H1 (cell line): ENCODE measurements at regions not wholly inside any gene's neighbourhood (a gene's known extent, or its start where the extent isn't known, plus 50 kb on each side); places are given as distances from the start of the nearest gene placed in this dataset.

Source experiments
- CTCF ChIA-PET: fragments of 300-600 bp; sonication (Branson Sonifier 250); formaldehyde crosslinking; loops from one replicate; lab custom pipeline; 2021; ENCODE audit not compliant: partially characterized antibody; lab: Charles Lee
- POLR2A ChIA-PET: fragments of 300-600 bp; sonication (Branson Sonifier 250); formaldehyde crosslinking; loops from one replicate; lab custom pipeline; 2021; ENCODE audit warnings: inconsistent platforms; ENCODE audit not compliant: partially characterized antibody; lab: Charles Lee
- DNase-seq, 2 experiments: peaks; one replicate each; pipeline versions ENCODE4 v3.0.0 to v3.0.0-alpha.2; 2010 to 2022; ENCODE audit warnings: low spot score in 2 of 2, low read depth in 1 of 2, mixed read lengths in 1 of 2
- FAIRE-seq: peaks from 2 replicates; lab custom pipeline; 2011; peaks lifted over from hg19 to GRCh38; lab: Jason Lieb, UNC
- H2AFZ ChIP-seq: 2 replicates; pipeline ENCODE4 v1.8.1; 2012; ENCODE audit warnings: low read length, inconsistent platforms
- H2AK5ac ChIP-seq: 2 replicates; pipeline ENCODE4 v1.6.1; 2013; ENCODE audit warnings: low read depth, low read length
- H2BK120ac ChIP-seq: replicated peaks from 2 replicates; pipeline ENCODE3; 2013; ENCODE audit warnings: low read depth, low read length, inconsistent platforms
- H2BK12ac ChIP-seq: 2 replicates; pipeline ENCODE4 v1.6.1; 2013; ENCODE audit warnings: low read depth, low read length
- H2BK15ac ChIP-seq: 2 replicates; pipeline ENCODE4 v1.6.1; 2013; ENCODE audit warnings: low read length
- H2BK20ac ChIP-seq: 2 replicates; pipeline ENCODE4 v1.6.1; 2013; ENCODE audit warnings: low read length
- H2BK5ac ChIP-seq: 2 replicates; pipeline ENCODE4 v1.6.1; 2013; ENCODE audit warnings: low read depth, low read length
- H3K14ac ChIP-seq: 2 replicates; pipeline ENCODE4 v1.6.1; 2013; ENCODE audit warnings: inconsistent platforms; ENCODE audit not compliant: insufficient read length
- H3K18ac ChIP-seq: 2 replicates; pipeline ENCODE4 v1.6.1; 2013; ENCODE audit warnings: low read length; ENCODE audit errors: extremely low read depth
- H3K23ac ChIP-seq: 2 replicates; pipeline ENCODE4 v1.6.1; 2013; ENCODE audit warnings: inconsistent platforms; ENCODE audit not compliant: insufficient read length
- H3K23me2 ChIP-seq: 2 replicates; pipeline ENCODE4 v1.6.1; 2013; ENCODE audit warnings: low read depth, low read length
- H3K27ac ChIP-seq: 2 replicates; pipeline ENCODE4 v1.6.1; 2011; ENCODE audit warnings: low read depth, low read length, inconsistent platforms
- H3K27me3 ChIP-seq, 4 experiments: replicated peaks in 1 of 4; 1 replicate in 1 of 4; 2 replicates in 3 of 4; pipeline versions ENCODE4 v1.6.1 to v1.8.1; 2011 to 2013; ENCODE audit warnings: low read length in 3 of 4, mild to moderate bottlenecking in 3 of 4, inconsistent platforms in 2 of 4, mixed read lengths in 2 of 4, moderate library complexity in 1 of 4; ENCODE audit not compliant: control insufficient read depth in 3 of 4, insufficient read depth in 3 of 4; ENCODE audit errors: extremely low read depth in 1 of 4
- H3K36me3 ChIP-seq, 4 experiments: 2 replicates each; pipeline versions ENCODE4 v1.6.1 to v1.8.1; 2011 to 2013; ENCODE audit warnings: mild to moderate bottlenecking in 4 of 4, low read length in 3 of 4, moderate library complexity in 2 of 4, control low read depth in 1 of 4, inconsistent platforms in 1 of 4; ENCODE audit not compliant: insufficient read depth in 4 of 4, control insufficient read depth in 2 of 4
- H3K4ac ChIP-seq: replicated peaks from 2 replicates; pipeline ENCODE3; 2013; ENCODE audit warnings: low read length, low read depth, mixed read lengths, inconsistent platforms; ENCODE audit not compliant: insufficient read length
- H3K4me1 ChIP-seq, 4 experiments: replicated peaks in 1 of 4; 1 replicate in 1 of 4; 2 replicates in 3 of 4; pipeline versions ENCODE4 v1.6.1 to v1.8.1; 2011 to 2013; ENCODE audit warnings: low read length in 3 of 4, inconsistent platforms in 2 of 4, mixed read lengths in 1 of 4; ENCODE audit not compliant: insufficient read depth in 4 of 4, control insufficient read depth in 3 of 4
- H3K4me2 ChIP-seq, 2 experiments: 2 replicates each; pipeline versions ENCODE4 v1.6.1 to v1.8.1; 2011 to 2013; ENCODE audit warnings: low read depth in 2 of 2, low read length in 2 of 2, control low read depth in 1 of 2, inconsistent platforms in 1 of 2, mild to moderate bottlenecking in 1 of 2; ENCODE audit not compliant: insufficient read depth in 1 of 2
- H3K4me3 ChIP-seq, 4 experiments: fragments of 200-600, 300-600 bp in 1 of 4; sonication (generic), shearing (Covaris generic), sonication (Bioruptor Twin) in 1 of 4; 2 replicates each; pipeline versions ENCODE4 v1.5.1 to v1.8.1; 2011 to 2016; ENCODE audit warnings: low read length in 4 of 4, low read depth in 3 of 4, control low read depth in 2 of 4, inconsistent platforms in 2 of 4, mild to moderate bottlenecking in 2 of 4, mixed read lengths in 1 of 4, moderate library complexity in 1 of 4; ENCODE audit not compliant: insufficient read depth in 2 of 4; ENCODE audit errors: extremely low read depth in 1 of 4
- H3K56ac ChIP-seq: replicated peaks from 2 replicates; pipeline ENCODE3; 2013; ENCODE audit warnings: low read depth, mild to moderate bottlenecking, mixed read lengths, low read length, inconsistent platforms; ENCODE audit not compliant: insufficient read length
- H3K79me1 ChIP-seq: 2 replicates; pipeline ENCODE4 v1.6.1; 2013; ENCODE audit warnings: low read depth, low read length, control low read depth
- H3K79me2 ChIP-seq, 2 experiments: 2 replicates each; pipeline versions ENCODE4 v1.6.1 to v1.8.1; 2012 to 2013; ENCODE audit warnings: low read length in 2 of 2, mild to moderate bottlenecking in 2 of 2, inconsistent platforms in 1 of 2; ENCODE audit not compliant: insufficient read depth in 2 of 2, control insufficient read depth in 1 of 2
- H3K9ac ChIP-seq, 4 experiments: replicated peaks in 1 of 4; 1 replicate in 1 of 4; 2 replicates in 3 of 4; pipeline versions ENCODE4 v1.6.1 to v1.8.1; 2011 to 2013; ENCODE audit warnings: low read depth in 3 of 4, low read length in 3 of 4, control low read depth in 2 of 4, mild to moderate bottlenecking in 2 of 4, moderate library complexity in 2 of 4, inconsistent platforms in 1 of 4; ENCODE audit errors: extremely low read depth in 1 of 4
- H3K9me3 ChIP-seq, 2 experiments: 2 replicates each; pipeline versions ENCODE4 v1.6.1 to v1.8.1; 2012 to 2013; ENCODE audit warnings: mild to moderate bottlenecking in 2 of 2, moderate library complexity in 2 of 2, control low read depth in 1 of 2, inconsistent platforms in 1 of 2, low read depth in 1 of 2, low read length in 1 of 2, mixed read lengths in 1 of 2; ENCODE audit not compliant: insufficient read depth in 2 of 2
- H4K20me1 ChIP-seq, 2 experiments: replicated peaks in 1 of 2; 2 replicates each; pipeline versions ENCODE3 to v1.8.1; 2011 to 2013; ENCODE audit warnings: inconsistent platforms in 2 of 2, low read length in 2 of 2, mild to moderate bottlenecking in 1 of 2; ENCODE audit not compliant: insufficient read depth in 2 of 2, control insufficient read depth in 1 of 2
- H4K5ac ChIP-seq: 2 replicates; pipeline ENCODE4 v1.6.1; 2013; ENCODE audit warnings: low read length, low read depth, mixed read lengths, inconsistent platforms; ENCODE audit not compliant: insufficient read length
- H4K8ac ChIP-seq: 2 replicates; pipeline ENCODE4 v1.8.0; 2013; ENCODE audit warnings: mild to moderate bottlenecking, moderate library complexity, low read length, inconsistent platforms; ENCODE audit not compliant: insufficient read depth; ENCODE audit errors: extremely low read depth
- H4K91ac ChIP-seq: replicated peaks from 2 replicates; pipeline ENCODE3; 2013; ENCODE audit warnings: low read length, mixed read lengths, inconsistent platforms; ENCODE audit not compliant: insufficient read length
- ATF3 ChIP-seq: IDR thresholded peaks from 2 replicates; pipeline ENCODE4 v1.6.1; 2011; ENCODE audit warnings: low read depth, mild to moderate bottlenecking, low read length; ENCODE audit not compliant: insufficient read depth
- CEBPB ChIP-seq: IDR thresholded peaks from 2 replicates; pipeline ENCODE4 v1.6.1; 2012; ENCODE audit warnings: low read depth, low read length
- EGR1 ChIP-seq: IDR thresholded peaks from 2 replicates; pipeline ENCODE4 v1.6.1; 2011; ENCODE audit warnings: low read depth, low read length, borderline replicate concordance
- GABPA ChIP-seq: IDR thresholded peaks from 2 replicates; pipeline ENCODE4 v1.6.1; 2011; ENCODE audit warnings: mild to moderate bottlenecking, low read length, moderate library complexity, borderline replicate concordance; ENCODE audit not compliant: insufficient read depth
- HDAC6 ChIP-seq: IDR thresholded peaks from one replicate; pipeline ENCODE4 v1.7.1; 2012; ENCODE audit warnings: low read depth, mild to moderate bottlenecking, inconsistent platforms, low read length, moderate library complexity
- JUN ChIP-seq: IDR thresholded peaks from 2 replicates; pipeline ENCODE4 v1.6.1; 2011; ENCODE audit warnings: low read depth, mild to moderate bottlenecking, improper control_type of control experiment, low read length
- POLR2A ChIP-seq, 2 experiments: IDR thresholded peaks; 1 replicate in 1 of 2; 2 replicates in 1 of 2; pipeline ENCODE4 v1.6.1; 2011; ENCODE audit warnings: low read depth in 2 of 2, low read length in 2 of 2, mild to moderate bottlenecking in 2 of 2; ENCODE audit errors: control extremely low read depth in 1 of 2
- POU5F1 ChIP-seq: IDR thresholded peaks from 2 replicates; pipeline ENCODE4 v1.6.1; 2011; ENCODE audit warnings: low read depth, mild to moderate bottlenecking, low read length, moderate library complexity
- RNF2 ChIP-seq: fragments of 200-900, 300-1000 bp; sonication (generic); IDR thresholded peaks from 2 replicates; pipeline ENCODE4 v1.7.1; 2016; ENCODE audit warnings: borderline replicate concordance, low read depth, mild to moderate bottlenecking, antibody characterized with exemption, low read length; ENCODE audit not compliant: poor library complexity, severe bottlenecking; ENCODE audit errors: missing control alignments
- SIX5 ChIP-seq: IDR thresholded peaks from 2 replicates; pipeline ENCODE4 v1.6.1; 2011; ENCODE audit warnings: mild to moderate bottlenecking, low read depth, low read length
- TEAD4 ChIP-seq: IDR thresholded peaks from 2 replicates; pipeline ENCODE4 v1.6.1; 2012; ENCODE audit warnings: low read depth, low read length, inconsistent platforms, mixed read lengths
- USF2 ChIP-seq: IDR thresholded peaks from 2 replicates; pipeline ENCODE4 v1.6.1; 2011; ENCODE audit warnings: low read length, improper control_type of control experiment
- WGBS, 2 experiments: shearing (Covaris generic) in 1 of 2; methylation state at CpG; one replicate each; pipeline versions ENCODE4 v1.1.6 to v1.1.7; 2013 to 2015; ENCODE audit warnings: low lambda C conversion rate in 2 of 2, mixed read lengths in 2 of 2, inconsistent platforms in 1 of 2, low coverage in 1 of 2, missing lambda C conversion rate in 1 of 2; ENCODE audit not compliant: insufficient replicate concordance in 2 of 2, insufficient coverage in 1 of 2, insufficient read length in 1 of 2; ENCODE audit errors: extremely low coverage in 1 of 2, missing lambda C conversion rate in 1 of 2; 5-methylcytosine and 5-hydroxymethylcytosine counted together

- CTCF ChIA-PET: interaction anchor here (0.5 to 1.5 kb wide), 3 partner anchors 49 to 1599 kb away, joined by 3 read pairs; no protein-coding TSS in a partner anchor
- WGBS, 2 experiments: 89% methylated on average over 2 of the region's 2 CpGs; no CpG with 5 or more reads in 1 of the 2 experiments
- no peak overlapping the region for H3K27ac ChIP-seq
Observed at GRCh38 chr9:4415281-4415680, 75.0 kb upstream of the SLC1A1 start.

More at GRCh38 chr9:4415281-4415680, 75.0 kb upstream of the SLC1A1 start:
- Histone ChIP-seq H2BK120ac (no peak overlapping the region), H3K4me1 (no peaks in the 10 kb centered on the region), H3K9ac (no peak overlapping the region), H2BK12ac (no peak overlapping the region), H3K4me2 (no peak overlapping the region), H4K5ac (no peak overlapping the region), H4K20me1 (peaks cover 0 to 1% of the 10 kb centered on the region in 2 experiments), H2BK5ac (no peak overlapping the region), H3K4me3 (no peak overlapping the region), H3K79me1 (no peaks in the 10 kb centered on the region), H3K23ac (no peak overlapping the region), H3K9me3 (no peaks in the 10 kb centered on the region), H3K14ac (no peak overlapping the region), H3K79me2 (no peaks in the 10 kb centered on the region), H4K8ac (no peak overlapping the region), H3K36me3 (no peaks in the 10 kb centered on the region), H3K56ac (no peak overlapping the region), H4K91ac (no peak overlapping the region), H2BK15ac (no peak overlapping the region), H3K23me2 (no peaks in the 10 kb centered on the region), H2AFZ (no peak overlapping the region), H2BK20ac (no peak overlapping the region), H3K18ac (no peak overlapping the region), H2AK5ac (no peak overlapping the region), H3K4ac (no peak overlapping the region), H3K27me3 (no peaks in the 10 kb centered on the region)
- POLR2A ChIA-PET: no interaction called here
- FAIRE-seq: no peak
- TF ChIP-seq RNF2 (no peak), USF2 (no peak), HDAC6 (no peak), GABPA (no peak), POU5F1 (no peak), CEBPB (no peak), ATF3 (no peak), EGR1 (no peak), POLR2A (IDR thresholded peaks at IDR 0.05; ENCODE audit: control extremely low read depth in 1 of 2, low read depth in 2 of 2, low read length in 2 of 2) (no peak), TEAD4 (no peak), SIX5 (no peak), JUN (no peak)
- DNase-seq: no peak
